Fibroblast of skin of abdomen (primary cell): ENCODE measurements at regions not wholly inside any gene's neighbourhood (a gene's known extent, or its start where the extent isn't known, plus 50 kb on each side); places are given as distances from the start of the nearest gene placed in this dataset.

Experiments
- DNase-seq: peaks from one replicate; pipeline ENCODE4 v3.0.0-alpha.2; 2013

DNA sequence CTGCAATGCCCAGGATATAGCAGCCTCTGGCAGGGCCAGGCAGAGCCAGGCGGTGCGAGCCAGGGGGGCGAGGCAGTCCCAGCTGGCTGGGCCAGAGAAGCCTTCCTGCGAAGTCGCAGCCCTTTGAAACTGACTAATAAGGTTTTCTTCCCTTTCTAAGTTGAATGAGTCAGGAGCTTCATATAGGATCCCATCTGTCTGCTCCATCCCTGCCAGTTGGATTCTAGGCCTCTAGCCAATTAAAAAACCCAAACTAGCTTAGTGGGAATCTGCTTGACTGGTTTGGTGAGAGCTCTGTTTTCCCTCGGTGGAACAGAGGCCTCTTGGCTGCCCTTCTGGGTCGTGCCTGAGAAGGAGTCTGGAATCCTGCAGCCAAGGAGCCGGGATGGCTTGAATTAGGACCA is 70.1 kb upstream of the RAPGEF1 start:
- peak; percentile 67 for DNase-seq

- no peak for DNase-seq
Observed at GRCh38 chr9:131808291-131808690, 68.4 kb upstream of the RAPGEF1 start.

DNA sequence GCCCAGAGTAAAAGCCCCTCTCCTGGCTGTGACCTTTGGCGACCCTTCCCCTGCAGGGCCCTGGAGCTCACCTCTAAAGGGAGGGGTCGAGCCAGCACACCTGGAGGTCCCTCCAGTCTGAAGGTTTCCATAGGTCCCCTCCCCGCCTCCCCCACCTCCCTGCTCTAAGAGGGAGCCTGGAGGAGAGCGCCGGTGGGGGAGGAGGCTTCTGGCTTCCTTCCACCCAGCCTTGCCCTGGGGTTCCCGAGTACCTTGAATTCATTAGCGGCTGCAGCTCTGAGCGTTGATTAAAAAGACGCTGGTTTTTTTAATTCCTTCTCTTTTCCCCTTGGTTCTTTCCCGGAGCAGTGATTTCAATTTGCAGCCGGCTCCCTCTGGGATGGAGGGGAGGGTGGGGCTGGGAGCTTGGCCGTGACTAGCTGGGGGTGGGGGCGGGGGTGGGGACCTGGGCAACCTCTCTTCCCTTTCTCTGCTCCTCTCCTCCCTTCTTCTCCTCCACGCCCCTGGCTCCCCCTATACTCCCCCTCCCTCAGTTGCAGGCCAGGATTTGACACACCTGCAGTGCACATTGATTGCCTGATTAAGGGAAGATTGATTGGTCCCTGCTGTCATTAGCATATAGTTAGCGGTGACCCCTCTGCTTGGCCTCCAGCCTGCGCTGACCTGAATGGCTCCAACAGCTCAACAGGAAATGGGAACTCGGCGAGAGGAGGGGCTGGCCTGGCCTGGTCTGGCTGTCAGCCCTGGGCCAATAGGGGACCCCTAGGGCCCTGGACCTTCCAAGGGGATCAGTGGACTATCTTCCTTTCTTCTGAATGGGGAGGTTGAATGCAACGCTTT is 67.5 kb upstream of the RAPGEF1 start:
- no peak for DNase-seq

DNA sequence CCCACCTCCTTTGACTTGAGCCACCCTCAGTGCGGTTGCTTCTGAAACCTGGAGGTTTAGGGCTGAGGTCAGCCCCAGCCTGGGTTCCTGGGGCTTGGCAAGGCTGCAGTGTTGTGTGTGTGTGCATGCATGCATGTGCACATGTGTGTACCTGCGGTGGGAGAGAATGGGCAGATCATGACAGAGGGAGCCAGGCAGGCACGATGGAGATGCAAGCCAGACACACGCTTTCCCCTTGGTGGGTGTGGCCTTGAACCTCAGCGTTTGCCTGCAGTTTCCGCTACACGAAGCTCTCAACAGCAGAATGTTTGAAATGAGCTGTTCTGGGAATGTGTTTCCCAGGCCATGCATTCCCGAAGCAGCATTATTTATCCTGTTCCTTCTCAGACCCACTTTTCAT is 65.9 kb upstream of the RAPGEF1 start:
- no peak for DNase-seq

DNA sequence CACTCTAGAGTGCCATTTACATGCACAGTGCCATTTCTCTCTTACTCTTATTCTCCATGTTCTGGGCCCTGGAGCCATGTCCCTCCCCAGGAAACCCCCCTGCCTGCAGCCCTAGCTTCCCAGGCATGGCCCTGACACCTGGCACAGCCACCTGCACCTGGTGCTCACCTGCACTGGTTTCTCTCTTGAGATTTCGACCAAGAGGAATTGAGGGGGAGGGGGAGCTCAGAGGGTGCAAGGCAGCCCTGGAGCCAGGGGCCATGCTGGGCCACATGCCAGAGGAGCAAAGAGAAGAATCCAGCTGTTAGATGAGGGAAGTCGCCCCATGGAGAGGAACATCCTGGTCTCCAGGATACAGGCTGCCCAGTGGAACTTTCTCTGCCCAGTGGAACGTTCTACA is 65.0 kb upstream of the RAPGEF1 start:
- DNase-seq = no peak

DNA sequence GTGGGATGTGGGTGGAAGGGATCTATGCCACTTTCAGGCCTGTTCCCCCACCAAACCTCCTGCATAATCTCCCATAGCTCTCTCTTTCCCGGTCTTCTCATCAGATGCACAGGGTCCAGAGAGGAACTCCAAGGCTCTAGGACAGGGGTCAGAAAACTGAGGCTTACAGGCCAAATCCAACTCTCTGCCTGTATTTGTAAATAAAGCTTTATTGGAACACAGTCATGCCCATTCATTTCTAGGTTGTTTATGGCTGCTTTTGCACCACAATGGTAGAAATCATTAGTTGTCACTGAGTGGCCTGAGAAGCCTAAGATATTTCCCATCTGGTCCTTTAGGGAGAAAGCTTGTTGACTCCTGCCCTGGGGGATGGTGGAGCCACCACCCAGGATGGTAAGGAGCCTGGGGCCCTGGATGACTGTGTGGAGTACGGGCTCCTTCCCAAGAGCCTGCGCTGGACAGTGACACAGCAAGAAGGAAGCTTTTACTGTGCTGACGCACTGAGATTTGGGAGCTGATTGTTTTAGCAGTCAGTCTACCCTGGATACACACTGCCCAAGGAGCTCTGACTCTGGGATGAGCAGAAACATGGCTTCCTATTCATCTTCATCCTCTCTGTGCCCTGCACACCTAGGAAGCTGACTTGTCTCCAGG is 64.0 kb upstream of the RAPGEF1 start:
- no peak for DNase-seq

DNA sequence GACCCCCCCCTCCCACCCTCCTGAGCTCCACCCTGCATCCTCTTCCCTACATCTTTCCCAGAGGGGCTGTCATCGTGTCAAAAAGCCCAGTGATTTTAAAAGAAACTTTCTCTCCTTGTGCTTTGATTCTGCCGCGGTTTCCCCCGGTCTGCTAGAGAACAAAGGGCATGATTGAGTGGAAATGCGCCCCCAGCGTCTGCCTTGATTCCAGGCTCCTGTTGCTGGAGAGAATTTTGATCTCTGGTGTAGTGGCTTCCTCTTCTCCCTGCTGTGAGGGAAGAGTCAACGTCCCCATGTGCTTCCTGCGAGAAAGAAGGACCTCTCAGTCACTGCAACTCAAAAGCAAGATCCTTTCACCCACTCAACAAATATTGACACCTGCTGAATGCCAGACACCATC is 61.9 kb upstream of the RAPGEF1 start:
- DNase-seq = no peak

GRCh38 chr9:131800843-131801242 is 61.0 kb upstream of the RAPGEF1 start:
- DNase-seq = no peak

GRCh38 chr9:131800366-131800765 is 60.5 kb upstream of the RAPGEF1 start:
- no peak for DNase-seq

DNA sequence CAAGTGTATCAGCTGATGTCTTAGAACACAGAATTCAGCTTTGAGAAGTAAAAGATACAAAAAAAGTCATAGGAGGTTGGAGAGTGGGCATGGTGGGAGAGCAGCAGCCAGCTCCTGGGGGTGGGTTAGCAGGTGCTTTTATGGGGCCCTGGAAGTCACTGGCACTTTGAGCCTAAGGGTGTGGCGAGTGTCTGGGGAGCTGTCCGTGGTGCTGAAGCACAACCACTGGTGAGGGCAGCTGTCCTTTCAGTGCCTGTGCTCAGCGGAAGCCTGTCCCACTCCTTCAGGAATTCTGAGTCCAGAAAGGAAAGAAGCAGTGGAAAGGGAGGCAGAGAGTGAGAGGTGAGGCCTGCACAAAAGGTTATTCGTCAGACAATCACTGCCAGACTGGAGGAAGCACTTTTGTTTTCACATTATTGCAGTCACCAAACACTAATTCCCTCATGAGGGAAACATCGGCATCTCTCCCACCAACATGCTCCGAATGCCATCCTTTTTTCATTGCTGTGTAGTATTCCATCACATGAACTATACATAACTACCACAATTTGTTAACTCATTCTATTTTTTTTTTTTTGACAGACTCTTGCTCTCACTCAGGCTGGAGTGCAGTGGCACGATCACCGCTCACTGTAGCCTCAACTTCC is 59.4 kb upstream of the RAPGEF1 start:
- peak; percentile 33 for DNase-seq

- DNase-seq = no peak
Observed at GRCh38 chr9:131798246-131798645, 58.4 kb upstream of the RAPGEF1 start.

- no peak for DNase-seq
Observed at GRCh38 chr9:131794393-131794792, 54.5 kb upstream of the RAPGEF1 start.

DNA sequence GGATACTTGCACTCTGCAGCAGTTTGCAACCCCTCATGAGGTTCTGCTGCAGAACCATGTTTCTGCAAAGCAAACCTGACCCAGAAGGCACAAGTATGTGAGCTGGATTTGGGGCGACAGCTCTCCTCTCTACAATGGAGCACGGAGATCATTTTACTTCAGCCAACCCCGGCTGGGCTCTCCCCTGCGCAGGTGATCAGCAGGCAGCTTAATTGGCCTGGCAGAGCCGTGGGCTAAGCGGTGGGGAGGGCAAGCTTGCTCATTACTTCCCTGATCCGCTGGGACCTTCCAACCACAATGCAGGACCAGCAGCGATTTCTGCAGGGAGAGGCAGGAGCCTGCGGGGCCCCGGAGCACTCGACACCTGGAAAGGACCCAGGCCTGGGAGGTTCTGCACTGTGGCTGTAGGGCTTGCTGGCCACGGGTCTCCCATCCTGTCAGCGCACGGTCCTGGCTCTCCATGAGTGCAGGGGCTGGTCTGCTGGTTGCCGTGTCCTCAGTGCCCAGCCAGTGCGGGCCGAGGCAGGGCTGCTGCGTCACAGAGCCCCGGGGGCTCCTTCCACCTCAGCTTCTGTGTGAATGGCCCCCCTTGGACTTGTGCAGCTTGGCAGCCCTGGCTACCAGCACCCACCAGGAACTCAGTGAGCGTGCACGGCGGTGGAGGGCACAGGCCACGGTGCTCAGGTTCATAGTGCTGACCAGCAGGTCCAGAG is 51.8 kb upstream of the RAPGEF1 start:
- no peak for DNase-seq
